ENCODE measurements at regions not wholly inside any gene's neighbourhood (a gene's known extent, or its start where the extent isn't known, plus 50 kb on each side); places are given as distances from the start of the nearest gene placed in this dataset.
"Not testable (repeated sequence)": the region's sequence is repeated elsewhere in the genome, so short reads cannot be mapped to it uniquely, and the experiment has no call there.

DNA sequence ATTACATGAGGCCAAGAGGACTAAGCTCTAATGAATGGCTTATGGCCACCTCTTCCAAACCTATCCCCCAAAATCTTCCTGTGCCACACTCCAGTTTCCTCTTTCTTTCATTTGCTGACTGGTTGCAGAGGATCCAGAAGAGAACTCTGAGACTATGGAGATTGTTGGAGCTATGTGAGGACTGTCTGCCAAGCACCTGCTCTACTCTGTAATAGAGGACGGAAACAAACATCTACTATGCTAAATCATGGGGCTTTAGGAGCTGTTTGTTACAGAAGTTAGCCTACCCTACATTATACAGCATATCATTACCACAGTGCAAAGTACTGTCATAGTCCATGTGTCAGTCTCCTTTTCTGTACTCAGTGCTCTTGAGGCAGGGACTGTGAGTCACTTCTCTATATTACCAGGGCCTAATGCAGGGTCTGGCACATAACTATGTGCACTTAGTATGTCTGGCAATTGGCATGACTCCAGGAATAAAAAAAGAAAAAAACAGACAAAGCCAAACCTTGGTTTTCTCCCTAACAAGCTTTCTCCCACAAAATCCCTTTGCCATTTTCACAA, 95.1 kb downstream of the RPAP3 start:
- no peak for DNase-seq (ENCODE audit: low spot score)

DNA sequence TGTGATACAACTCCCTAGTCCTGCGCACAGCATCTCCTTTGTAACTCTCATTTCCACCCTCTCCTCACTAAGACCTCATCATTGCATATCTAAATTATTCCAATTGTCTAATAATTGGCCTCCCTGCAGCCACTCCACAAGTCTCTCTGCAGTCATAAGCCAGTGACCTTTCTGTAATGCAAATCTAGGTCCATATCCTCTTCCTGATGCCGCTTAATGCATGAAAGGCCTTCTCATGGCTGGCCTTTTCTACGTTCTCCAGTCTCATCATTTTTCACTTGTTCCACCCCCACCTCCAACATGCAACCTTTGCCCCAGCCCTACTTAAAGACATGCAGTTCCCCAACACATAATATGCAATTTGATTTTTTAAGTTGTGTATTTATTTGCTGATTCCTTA, 96.0 kb downstream of the RPAP3 start:
- no peak for DNase-seq (ENCODE audit: low spot score)

DNA sequence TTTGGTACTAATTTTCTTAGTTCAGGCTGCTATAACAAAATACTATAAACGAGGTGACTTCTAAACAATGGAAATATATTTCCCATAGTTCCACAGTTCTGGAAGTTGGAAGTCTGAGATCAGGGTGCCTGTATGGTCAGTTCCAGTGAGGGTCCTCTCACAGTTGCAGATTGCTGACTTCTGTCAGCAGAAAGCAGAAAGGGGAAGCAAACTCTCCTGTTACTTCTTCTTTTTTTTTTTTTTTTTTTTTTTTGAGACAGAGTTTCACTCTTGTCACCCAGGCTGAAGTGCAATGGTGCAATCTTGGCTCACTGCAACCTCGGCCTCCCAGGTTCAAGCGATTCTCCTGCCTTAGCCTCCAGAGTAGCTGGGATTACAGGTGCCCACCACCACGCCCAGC, 97.2 kb downstream of the RPAP3 start:
- not testable (repeated sequence) for DNase-seq (ENCODE audit: low spot score)

DNA sequence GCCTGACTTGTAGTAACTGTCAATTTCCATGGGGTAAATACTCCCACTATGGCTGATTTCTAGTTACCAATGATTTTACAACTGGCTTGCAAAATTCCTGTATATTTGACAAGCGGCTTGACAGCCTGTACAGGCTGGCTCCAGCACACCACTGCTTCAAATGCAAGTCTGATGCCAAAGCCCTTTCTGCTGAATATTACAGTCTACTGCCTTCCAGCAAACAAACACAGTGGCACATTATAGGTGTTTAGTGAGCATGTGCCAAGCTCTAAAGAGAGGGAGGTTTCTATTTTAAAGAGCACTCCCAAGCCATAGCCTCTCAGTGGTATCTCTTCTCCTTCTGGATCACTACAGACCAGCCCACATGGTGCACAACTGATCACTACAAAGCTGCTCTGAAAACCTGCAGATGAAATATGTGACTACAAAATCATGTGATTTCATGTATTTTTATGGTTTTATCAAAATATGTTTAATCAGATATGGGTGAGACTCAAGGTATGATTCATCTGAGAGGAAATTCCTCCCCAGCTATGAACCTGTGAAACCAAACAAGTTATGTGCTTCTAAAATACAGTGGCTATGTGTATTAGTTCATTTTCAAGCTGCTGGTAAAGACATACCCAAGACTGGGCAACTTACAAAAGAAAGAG, 101.5 kb downstream of the RPAP3 start:
- DNase-seq (ENCODE audit: low spot score) = no peak

GRCh38 chr12:47602949-47603558, 102.8 kb downstream of the RPAP3 start:
- no peak for DNase-seq (ENCODE audit: low spot score)

- no peak for DNase-seq (ENCODE audit: low spot score)
Observed at GRCh38 chr12:47602325-47602724, 103.5 kb downstream of the RPAP3 start.

DNA sequence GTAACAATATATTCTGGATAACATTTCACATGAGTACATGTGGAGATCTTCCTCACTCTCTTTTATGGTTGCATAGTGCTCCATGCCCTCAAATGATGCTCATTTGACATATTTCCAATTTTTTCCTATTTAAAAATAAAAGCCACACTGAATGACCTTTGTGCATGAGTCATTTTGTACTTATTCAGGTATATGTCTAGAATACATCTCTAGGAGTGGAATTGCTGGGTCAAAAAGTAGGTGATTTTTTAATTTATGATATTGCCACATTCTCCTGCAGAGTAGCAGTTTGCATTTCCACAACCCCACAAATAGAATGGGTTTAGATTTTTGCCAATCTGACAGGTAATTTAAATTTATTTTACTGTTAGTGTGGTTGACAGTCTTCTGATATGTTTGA, 104.8 kb downstream of the RPAP3 start:
- no peak for DNase-seq (ENCODE audit: low spot score)

- DNase-seq (ENCODE audit: low spot score) = no peak
Observed at GRCh38 chr12:47591795-47592194, 114.0 kb downstream of the RPAP3 start.

DNA sequence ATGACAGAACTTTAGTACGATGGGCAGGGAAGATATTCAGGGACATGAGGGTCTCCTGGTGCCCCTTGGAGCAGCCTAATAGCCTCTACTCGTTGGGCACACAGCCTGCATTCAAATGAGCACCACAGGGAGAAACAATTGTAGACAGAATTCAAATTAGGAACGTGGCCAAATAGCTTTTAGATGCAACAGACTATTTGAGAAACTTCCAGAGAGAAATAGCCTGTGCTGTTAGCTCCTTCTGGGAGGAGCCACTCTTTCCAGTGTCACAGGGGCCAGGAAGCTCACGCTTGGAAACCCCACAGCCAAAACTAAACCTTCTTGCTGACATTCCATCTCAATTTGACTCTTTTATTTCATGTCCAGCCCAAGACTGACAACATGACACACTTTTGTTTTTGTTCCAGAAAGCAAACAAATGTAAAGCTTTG, 114.5 kb downstream of the RPAP3 start:
- no peak for DNase-seq (ENCODE audit: low spot score)

DNA sequence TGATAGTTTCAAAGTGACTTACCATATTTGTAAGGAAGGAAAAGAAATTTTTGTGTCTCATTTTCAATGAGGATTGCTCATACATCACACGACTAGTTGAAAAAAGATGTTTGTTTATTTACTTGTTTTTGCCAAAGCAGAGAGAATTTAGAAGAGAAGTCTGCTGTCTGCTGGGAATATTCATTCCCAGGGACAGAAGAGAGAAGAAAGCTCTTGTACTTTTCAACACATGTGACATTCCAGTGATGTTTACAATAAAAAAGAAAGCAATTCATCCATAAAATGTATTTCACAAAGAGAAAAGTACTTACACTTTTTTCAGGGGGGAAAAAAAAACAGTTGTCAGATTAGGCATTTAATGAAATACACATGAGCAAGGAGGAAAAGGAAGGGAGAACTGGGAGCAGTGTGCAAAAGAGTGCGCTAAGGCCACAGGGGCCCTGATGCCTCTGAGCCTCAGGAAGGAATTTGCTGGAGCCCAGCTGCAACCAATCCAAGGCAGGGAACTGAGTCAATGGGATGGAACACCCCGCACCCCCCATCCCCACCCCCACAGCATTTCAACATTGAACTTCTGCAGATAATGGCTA, 115.0 kb downstream of the RPAP3 start:
- DNase-seq (ENCODE audit: low spot score) = no peak

- no peak for DNase-seq (ENCODE audit: low spot score)
Observed at GRCh38 chr12:47586952-47587669, 118.7 kb downstream of the RPAP3 start.

DNA sequence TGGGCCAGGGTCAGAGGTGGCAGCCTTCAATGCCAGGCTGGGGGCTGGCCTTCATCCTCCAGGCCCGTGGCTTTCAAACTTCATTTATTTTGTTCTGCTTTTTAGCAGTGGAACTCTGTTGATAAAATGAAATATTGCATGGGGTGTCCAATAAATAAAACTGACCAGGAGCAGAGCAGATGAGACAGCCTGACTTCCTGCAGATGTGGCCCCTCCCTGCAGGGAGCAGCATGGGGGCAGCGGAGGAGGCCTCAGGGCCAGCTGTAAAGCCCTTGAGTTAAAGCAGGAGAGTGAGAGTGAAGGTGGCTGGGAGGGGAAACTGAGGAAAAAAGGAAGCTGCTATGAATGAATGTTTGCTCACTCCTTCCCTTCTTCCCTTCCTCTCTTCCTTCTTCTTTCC, 120.3 kb downstream of the RPAP3 start:
- DNase-seq (ENCODE audit: low spot score) = no peak

DNA sequence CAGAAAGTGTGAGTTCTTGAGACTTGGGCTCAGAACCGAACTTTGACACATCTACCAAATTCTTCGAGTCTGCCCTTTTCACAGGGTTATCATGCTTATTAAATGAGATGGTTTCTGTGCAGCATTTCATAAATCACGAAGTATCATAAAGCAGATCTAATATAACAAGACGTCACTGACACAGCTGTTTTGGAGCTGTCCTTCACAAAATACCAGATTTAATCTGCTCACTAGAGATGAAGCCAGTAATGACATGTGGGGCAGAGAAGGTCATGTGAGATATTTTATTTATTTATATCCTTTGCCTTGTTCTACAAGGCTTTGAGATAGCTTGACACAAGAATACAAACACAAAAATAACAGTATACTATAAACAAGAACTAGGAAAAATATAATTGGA, 127.0 kb downstream of the RPAP3 start:
- no peak for DNase-seq (ENCODE audit: low spot score)

GRCh38 chr12:47577206-47577989, 128.4 kb downstream of the RPAP3 start:
- DNase-seq (ENCODE audit: low spot score) = no peak

DNA sequence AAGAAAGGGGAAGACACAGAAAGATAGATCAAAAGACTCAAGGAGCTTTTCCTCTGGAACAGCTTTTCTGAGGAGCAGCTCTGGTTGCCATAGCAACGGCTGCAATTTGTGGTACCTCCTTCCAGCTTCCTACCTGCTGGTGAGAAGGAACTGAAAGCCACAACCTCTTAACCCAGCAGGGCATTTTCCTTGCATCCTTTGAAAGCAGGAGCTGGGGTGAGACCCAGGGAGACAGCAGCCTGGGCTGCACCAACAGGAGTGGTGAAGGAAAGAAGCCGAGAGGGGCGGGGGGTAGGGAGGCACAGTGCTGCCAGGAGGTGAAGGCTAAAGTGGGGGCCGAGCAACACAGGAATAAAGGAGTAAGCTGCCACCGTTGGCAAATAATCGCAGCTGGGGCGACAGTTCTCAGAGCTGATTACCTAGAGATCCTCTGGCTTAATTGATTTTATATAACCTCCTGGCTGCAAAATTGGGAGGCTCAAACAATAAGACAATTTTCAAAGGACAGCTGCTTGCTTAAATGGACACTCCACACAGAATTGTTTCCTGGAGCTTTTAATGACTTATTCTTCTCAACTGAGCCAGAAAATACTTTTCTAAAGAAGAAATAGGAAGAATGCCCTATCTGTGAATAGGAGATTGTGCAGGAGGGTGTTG, 129.4 kb downstream of the RPAP3 start:
- DNase-seq (ENCODE audit: low spot score) = no peak

DNA sequence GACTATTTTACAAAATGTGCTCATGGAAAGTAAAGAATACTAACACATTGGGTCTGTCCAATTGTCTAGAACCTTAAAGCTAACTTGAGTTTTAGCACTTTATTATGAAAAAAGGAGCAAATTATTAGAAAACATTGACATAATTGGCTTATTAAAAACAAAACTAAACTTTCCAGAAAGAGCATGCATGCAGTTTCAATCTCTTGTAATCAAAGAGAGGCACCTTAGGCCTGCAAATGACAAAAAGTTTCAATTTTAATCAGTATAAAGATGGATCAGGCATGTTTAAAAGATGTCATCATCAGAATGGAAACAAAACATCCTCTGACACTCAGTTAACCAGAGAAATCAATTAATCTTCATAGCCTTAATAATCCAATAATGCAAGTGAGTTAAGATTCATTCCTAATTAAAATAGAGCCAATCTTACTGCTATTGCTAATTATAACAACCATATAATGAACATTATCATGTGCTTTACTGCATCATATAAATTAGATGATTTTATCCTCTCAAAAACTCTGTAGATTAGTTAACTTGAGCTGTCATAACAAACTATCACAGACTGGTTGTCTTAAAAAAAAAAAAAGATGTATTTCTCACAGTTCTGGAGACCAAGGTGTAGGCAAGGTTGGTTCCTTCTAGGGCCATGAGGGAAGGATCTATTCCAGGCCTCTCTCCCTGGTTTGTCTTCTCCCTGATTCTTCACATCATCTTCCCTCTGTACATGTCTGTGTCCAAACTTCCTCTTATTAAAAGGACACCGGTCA, 131.4 kb downstream of the RPAP3 start:
- no peak for DNase-seq (ENCODE audit: low spot score)

DNA sequence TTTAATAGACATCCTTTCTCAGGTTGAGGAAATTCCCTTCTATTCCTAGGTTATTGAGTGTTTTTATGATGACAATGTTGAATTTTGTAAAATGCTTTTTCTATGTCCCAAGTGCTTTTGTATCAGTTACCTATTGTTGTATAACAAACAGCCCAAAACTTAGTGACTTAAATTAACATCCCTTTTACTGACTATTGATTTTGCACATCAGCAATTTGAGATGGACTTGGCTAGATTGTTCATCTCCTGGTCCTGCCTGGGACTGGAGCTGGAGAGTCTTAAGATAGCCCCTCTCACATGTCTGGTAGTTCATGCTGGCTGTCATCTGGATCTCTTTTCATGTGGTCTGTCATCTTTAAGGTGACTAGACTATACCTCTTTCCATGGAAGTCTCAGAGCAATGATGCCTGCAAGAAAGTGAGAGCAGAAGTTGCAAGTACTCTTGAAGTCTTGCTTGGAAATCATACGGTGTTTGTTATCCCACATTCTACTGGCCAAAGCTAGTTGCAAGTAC, 132.6 kb downstream of the RPAP3 start:
- DNase-seq (ENCODE audit: low spot score) = no peak

GRCh38 chr12:47570151-47570550, 135.7 kb downstream of the RPAP3 start:
- DNase-seq (ENCODE audit: low spot score) = no peak

DNA sequence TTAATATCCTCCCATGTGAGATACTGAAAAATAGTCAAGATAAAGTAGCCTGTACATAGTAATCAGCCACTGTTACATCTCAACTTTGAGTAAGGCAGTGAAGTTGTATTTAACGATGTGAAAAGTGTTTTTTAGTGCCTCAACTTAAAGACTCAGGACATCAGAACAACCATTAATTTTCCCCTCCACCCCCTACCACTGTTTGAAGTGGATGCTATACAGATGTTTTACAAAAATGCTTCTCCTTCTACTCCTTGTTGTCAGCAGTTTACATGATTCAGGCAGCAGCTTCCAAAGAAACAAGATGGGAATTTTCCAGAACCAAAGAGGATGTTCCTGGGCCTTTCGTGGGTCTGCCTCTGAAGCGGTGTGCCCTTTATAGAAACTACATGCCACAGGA, 143.6 kb downstream of the RPAP3 start:
- DNase-seq (ENCODE audit: low spot score) = no peak

GRCh38 chr12:47561746-47562145, 144.1 kb downstream of the RPAP3 start:
- no peak for DNase-seq (ENCODE audit: low spot score)

Measured in hematopoietic multipotent progenitor cell treated with erythropoietin and hydrocortisone succinate and interleukin-3 and kit ligand, for 15 days (in vitro differentiated cells).